HG03066 (cell line): ENCODE measurements at regions not wholly inside any gene's neighbourhood (a gene's known extent, or its start where the extent isn't known, plus 50 kb on each side); places are given as distances from the start of the nearest gene placed in this dataset.
A peak's percentile ranks its signal among the peaks of the same experiment; 100 is the strongest.
"Not testable (repeated sequence)": the region's sequence is repeated elsewhere in the genome, so short reads cannot be mapped to it uniquely, and the experiment has no call there.

Experiments used
- ATAC-seq: cut with Tn5 transposase; IDR thresholded peaks from one replicate; pipeline ENCODE4 v1.9.1; 2021; ENCODE audit warnings: low read depth; ENCODE audit not compliant: unreplicated experiment

DNA sequence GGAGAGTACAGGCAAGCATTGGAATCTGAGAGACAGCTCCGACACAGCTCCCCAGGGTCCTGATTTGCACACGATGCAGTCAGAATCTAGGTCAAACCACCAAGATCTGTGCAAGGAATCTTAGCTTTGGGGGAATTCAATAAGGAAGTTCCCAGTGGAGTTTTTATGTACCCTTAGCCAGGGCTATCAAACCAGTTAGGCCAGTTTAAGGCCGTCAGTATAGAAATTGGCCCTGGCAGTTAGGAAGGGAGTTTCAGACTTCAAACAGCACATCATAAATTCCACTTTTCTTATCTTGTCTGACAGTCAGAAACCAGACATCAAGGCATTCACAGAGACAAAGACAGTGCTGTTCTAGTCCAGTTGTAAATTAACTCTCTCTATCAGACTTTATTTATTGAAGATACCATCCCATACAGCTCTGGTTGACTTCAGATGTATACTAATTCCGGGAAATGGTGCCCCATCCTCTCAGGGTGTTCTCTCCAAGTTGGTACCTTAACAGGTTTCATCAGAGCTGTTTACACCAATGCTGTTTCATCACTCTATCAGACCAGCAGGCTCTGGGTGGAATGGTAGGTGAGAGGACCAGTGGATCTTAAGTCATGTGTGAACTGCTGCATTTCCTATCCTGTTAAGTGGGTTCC lies 157.5 kb upstream of the ATF7IP start:
- no peak for ATAC-seq

DNA sequence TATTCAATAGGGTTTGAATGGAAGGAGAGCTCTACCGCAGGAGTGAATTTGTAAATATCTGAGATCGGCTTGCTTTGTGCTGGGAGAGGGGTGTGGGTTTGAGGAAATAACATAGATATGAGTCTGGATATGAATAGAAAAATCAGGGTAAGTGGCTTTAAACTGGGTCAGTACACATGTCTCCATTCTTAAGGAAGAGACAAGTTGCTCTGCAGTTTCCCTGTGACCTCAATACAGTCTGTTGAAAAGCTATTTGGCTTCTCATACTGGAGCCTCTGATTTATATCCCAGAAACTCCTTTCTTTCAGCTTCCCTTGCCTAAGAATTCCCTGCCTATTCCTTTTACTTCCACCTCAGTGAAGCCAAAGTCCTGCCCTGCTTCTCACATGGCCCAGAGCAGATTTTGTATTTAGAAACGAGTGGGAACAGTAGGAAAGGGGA lies 153.5 kb upstream of the ATF7IP start:
- no peak for ATAC-seq

DNA sequence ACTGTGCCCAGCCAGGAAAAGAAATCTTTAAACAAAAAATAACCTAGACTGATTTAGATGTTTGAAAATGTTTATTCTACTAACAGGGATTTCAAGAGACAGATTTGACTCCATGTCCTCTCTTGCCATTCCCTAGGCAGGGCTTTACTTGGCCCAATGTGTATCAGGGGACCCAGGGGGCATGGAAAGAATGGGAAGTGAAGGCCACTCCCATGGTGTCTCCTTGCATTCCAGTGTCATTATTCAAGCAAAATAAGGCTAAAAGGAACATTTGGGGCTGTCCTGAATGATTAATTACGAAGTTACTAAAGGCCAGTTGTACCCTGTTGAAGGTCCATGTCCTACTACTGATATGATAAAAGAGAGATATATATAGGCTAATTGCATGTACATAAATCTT lies 151.9 kb upstream of the ATF7IP start:
- ATAC-seq: no peak

- no peak for ATAC-seq
Measured at GRCh38 chr12:14214495-14214894, 151.0 kb upstream of the ATF7IP start.

GRCh38 chr12:14215949-14216348 lies 149.5 kb upstream of the ATF7IP start:
- not testable (repeated sequence) for ATAC-seq

DNA sequence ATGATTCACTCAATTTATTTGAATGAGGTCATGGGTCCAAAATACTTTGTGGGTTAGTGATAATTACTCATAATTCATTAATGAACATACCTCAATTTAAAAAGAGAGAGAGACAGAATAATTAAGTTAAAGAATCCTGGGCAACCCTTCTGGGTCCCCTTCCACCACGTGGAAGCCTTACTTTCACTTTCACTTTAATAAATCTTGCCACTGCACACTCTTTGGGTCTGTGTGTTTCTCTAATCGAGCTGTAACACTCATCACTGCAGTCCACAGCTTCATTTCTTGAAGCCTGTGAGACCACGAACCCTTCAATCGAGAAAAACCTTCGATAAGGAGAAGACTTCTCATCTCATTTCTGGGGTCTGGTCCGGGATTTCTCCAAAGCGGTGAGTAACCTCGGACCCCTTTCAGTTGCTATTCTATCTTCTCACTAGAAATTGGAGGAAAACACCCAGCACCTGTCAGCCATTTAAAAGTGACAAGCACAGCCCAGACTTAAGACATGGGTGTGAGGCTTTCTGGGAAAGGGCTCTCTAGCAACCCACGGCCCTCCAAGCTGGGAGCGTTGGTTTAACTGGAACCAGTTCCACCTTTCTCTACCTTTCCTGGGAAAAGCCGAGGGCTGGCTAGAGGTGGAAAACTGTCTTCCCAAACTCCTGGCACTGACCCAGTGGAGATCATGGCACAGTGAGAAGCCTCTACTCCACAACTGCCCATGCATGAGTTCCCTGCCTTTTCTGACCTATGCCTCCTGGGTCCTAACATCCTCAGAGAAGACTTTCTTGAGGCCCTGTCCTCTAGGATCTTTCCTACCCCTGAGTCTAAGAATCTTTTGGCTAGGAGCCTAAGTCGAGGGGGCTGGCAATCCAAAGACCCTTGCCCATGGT lies 148.8 kb upstream of the ATF7IP start:
- no peak for ATAC-seq

- no peak for ATAC-seq
Measured at GRCh38 chr12:14219156-14219555, 146.3 kb upstream of the ATF7IP start.

DNA sequence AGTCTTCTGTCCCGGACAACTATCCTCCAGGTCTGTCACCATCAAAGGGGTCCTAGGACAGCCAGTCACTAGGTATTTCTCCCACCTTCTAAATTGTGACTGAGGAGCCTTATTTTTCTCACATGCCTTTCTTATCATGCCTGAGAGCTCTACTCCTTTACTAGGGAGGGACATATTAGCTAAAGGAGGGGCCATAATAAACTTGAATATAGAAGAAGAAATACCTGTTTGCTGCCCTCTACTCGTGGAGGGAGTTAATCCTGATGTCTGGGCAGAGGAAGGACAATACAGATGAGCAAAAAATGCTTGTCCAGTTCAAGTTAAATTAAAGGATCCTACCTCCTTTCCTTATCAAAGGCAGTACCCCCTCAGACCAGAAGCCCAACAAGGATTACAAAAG lies 145.8 kb upstream of the ATF7IP start:
- ATAC-seq: not testable (repeated sequence)

- ATAC-seq: no peak
Measured at GRCh38 chr12:14225064-14225463, 140.4 kb upstream of the ATF7IP start.

- ATAC-seq: not testable (repeated sequence)
Measured at GRCh38 chr12:14235176-14235575, 130.3 kb upstream of the ATF7IP start.

- ATAC-seq: not testable (repeated sequence)
Measured at GRCh38 chr12:14236641-14237040, 128.8 kb upstream of the ATF7IP start.

GRCh38 chr12:14238221-14238792 lies 127.2 kb upstream of the ATF7IP start:
- ATAC-seq: no peak

GRCh38 chr12:14239350-14239934 lies 126.0 kb upstream of the ATF7IP start:
- peak; percentile 81 for ATAC-seq

GRCh38 chr12:14239935-14240872 lies 125.3 kb upstream of the ATF7IP start:
- ATAC-seq: peak; percentile 33

- ATAC-seq: no peak
Measured at GRCh38 chr12:14240873-14241220, 124.6 kb upstream of the ATF7IP start.

GRCh38 chr12:14242825-14243224 lies 122.7 kb upstream of the ATF7IP start:
- not testable (repeated sequence) for ATAC-seq

DNA sequence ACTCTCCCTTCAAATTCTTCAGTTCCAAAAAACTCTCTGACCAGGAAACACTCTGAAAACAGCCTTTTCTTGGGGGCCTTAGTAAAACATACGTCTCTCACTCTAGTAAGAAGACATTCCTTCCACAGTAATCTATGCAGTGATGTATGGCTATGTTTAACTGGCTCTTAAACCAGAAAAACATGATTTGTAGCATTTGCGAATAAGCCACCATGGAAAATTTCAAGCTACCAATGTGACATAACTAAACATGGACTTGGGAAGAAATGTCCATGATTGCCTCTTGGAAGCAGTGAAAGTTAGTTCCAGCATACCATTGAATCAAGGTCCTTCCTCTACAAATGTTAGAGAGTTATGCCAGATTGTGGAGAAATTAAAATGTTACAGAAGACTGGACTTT lies 121.5 kb upstream of the ATF7IP start:
- ATAC-seq: no peak

DNA sequence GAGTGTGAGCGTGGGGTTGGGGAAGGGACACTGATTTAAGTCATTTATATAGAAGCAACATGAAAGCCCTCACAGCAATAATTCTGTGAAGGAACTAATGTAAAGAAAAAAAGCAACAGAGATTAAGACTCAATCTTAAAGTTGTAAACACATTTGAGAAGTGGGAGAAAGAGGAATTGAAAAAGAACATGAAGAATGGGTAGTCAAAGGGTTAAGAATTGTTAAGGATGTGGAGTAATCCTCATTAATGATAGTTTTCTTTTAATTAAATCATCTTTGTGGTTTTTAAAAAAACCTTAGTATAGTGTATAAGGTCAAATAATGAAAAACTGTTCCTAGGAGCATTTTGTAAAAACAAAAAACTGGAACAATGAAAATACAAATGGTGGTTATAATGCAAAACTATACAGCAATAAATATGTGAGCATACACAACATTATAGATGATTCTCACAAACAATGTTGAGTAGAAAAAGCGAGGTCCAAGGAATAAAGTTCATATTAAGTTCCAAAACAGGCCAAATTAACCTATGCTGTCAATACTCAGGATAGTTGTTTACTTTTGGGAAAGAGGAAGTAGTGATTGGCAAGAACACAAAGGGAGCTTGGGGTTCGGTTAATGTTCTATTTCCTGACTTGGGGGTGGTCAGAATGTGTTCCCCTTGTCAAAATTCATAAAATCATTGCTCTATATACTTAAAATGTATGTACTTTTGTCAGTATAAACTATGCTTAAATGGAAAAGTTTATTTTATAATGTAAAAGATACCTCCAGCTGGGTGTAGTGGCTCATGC lies 120.4 kb upstream of the ATF7IP start:
- ATAC-seq: no peak

- ATAC-seq: no peak
Measured at GRCh38 chr12:14247166-14247565, 118.3 kb upstream of the ATF7IP start.
